GM18498 (cell line): ENCODE measurements at regions not wholly inside any gene's neighbourhood (a gene's known extent, or its start where the extent isn't known, plus 50 kb on each side); places are given as distances from the start of the nearest gene placed in this dataset.

ENCODE experiments used
- ATAC-seq: cut with Tn5 transposase; IDR thresholded peaks from one replicate; pipeline ENCODE4 v1.9.1; 2021; ENCODE audit warnings: mild to moderate bottlenecking, moderate library complexity; ENCODE audit not compliant: unreplicated experiment

DNA sequence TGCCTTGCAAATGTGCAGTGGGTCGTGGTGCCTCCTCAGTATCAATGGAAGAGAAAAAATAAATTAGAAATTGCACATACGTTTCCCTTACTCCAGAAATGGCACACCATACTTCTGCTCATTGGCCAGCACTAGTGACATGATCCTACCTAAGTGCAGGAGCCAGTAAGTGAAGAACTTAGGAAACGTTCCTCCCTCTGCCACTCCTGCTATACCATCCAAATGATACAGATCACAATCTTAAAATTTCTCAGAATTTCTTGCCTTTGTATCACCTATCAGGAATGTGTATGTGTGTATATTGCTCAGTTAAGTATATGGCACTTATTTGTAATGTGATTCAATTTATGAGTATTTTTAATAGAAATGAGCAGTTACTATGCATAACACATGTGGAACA is 237.0 kb upstream of the UBE2E3 start:
- ATAC-seq, result no peak

DNA sequence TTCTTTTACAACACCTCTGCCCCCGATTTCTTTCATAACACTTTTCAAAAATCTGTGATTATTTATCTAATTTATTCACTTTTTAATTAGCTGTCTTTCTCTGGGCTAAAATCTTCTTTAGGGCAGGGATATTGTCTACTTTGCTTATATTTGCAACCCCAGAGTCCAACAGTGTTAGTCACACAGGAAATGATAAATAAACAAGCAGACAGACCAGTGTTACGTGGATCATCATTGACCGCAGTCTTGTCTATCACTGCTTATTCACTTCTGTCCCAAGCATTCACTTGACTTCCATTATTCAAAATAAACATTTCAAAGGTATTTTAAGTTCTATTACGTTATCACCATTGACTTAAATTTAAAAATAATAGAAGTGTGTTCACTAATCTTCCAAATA is 237.6 kb upstream of the UBE2E3 start:
- ATAC-seq, result no peak

DNA sequence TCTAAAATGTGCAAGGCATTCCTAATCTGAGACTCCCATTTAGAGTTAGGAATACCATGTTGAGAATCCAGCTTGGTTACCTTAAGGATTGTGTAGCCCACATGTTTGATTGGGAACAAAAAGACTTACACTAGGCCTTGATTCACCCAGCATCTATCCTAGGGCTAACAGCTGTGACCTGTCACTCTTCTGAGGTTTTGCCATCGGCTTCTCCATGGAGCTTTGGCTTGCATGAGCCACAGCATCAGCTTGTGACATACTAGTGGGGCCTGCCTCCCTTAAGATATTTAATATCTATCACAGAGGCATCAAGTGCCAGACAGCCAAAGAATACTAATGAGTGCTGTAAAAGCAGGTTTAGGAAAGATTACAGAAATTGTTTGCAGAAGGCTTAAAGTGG is 241.3 kb upstream of the UBE2E3 start:
- no peak for ATAC-seq

DNA sequence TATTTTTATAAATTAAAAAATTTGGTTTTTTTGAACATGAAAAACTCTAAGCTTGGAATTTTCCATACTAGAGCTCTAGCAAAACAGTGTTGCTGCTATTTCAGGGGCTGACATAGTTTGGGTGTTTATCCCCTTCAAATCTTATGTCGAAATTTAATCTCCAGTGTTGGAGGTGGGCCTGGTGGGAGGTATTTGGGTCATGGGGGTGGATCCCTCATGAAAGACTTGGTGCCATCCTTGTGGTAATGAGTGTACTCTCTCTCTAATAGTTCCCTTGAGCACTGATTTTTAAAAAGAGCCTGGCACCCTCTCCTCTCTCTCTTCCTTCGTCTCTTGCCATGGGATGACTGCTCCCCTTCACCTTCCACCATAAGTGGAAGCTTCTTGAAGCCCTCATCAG is 244.6 kb upstream of the UBE2E3 start:
- no peak for ATAC-seq

DNA sequence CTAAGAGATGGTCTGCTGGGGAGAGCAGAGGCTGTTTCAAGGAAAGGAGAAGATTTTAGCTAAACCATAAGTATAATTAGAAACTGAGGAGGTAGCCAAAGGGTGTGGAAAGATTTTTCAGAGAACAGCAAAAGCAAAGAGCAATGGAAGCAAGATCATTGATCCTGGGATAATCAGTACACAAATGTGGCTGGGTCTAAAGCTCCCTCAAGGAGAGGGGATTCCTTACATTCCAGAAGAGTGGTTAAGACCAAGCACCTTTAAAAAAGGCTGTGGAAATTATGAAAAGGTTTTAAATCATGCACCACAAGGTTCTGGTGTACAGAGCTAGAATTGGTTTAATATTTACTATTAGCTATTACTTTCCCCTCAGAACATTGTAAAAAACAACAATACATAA is 246.0 kb upstream of the UBE2E3 start:
- ATAC-seq, result no peak

DNA sequence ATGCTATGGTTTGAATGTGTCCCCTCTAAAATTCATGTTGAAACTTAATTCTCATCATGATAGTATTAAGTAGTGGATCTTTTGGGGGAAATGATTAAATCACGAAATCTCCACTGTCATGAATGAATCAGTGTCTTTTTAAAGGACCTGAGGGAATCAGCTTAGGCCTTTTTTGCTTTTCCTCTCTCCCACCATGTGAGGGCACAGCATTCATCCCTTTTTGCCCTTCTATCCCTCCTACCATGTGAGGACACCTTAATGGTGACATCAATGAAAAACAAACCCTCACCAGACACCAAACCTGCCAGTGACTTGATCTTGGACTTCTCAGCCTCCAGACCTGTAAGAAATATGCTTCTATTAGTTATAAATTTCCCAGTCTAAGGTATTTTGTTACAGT is 247.1 kb upstream of the UBE2E3 start:
- ATAC-seq, result no peak

DNA sequence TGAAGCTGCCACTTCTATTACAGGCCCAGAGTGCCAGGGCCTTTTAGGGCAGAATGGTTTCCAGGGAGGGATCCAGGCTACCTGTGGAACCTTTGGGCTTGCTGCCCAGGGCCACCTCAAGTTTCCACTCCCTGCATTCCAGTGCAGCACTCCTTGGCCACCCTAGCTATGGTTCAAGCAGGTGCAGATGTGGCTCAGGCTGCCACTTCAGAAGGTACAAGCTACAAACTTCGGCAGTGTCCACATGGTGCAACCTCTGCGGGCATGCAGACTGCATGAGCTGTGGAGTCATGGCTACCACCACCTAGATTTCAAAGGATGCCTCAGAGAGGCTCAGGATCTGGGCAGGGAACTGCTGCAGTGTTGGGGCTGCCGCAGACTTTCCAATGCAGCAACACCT is 248.1 kb upstream of the UBE2E3 start:
- ATAC-seq, result no peak

DNA sequence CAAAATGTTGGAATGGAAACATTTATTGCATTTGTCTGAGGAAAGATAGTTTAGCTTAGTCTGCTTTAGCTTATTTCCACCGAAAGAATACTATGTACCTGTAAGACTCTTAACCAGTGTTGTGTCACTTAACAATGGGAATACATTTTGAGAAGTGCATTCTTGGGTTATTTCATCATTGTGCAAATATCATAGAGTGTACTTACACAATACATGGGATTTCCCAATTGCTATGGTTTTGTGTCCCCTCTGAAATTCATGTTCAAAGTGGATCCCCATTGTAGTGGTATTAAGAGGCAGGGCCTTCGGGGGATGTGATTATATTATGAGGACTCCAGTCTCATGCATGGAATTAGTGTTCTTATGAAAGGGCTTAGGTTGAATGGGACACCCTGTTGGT is 249.4 kb upstream of the UBE2E3 start:
- ATAC-seq, result no peak

DNA sequence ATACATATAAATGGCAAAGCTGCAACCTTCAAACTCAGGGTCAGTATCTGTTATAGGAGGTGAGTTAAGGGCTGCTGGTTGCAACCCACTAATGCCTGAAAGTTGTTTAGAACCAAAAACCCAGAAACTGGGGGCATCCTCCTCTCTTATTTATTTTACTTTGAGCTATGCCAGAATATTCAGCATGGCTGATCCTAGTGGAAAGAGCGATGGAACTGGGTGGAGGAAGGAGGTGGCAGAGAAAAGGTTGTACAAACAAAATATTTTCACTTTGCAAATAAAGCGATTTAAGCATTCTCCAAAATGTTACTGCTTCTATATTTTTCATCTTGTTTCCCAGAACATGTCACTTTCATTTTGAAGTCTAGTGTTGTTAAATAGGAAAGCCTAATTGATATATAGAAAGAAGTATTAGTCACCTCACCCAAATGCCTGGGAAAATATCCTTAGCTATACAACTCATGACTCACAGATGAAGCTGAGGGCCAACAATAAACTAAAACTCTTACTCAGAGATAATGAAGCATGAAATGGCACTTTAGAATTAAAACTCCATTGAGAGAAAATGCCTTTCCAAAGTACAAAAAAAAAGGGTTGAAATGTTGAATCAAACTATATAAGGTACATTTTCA is 251.4 kb upstream of the UBE2E3 start:
- ATAC-seq, result no peak

DNA sequence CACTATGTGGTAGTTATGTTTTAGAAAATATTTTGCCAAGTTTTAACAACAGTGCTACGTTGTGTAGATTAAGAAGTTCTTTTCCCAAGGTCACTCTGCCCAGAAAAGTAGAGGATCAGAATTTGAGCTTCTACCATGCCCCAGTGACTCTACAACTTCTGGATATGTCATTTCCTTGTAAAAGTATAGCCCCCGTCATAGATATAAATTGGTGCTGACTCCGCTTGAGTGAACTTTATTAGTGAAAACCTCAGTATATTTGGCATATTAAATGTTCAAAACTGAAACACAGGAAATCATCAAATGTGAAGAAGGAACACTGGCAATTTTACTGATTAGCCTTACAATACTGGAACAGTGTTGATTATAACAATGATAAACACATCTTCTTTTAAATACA is 256.7 kb upstream of the UBE2E3 start:
- no peak for ATAC-seq

DNA sequence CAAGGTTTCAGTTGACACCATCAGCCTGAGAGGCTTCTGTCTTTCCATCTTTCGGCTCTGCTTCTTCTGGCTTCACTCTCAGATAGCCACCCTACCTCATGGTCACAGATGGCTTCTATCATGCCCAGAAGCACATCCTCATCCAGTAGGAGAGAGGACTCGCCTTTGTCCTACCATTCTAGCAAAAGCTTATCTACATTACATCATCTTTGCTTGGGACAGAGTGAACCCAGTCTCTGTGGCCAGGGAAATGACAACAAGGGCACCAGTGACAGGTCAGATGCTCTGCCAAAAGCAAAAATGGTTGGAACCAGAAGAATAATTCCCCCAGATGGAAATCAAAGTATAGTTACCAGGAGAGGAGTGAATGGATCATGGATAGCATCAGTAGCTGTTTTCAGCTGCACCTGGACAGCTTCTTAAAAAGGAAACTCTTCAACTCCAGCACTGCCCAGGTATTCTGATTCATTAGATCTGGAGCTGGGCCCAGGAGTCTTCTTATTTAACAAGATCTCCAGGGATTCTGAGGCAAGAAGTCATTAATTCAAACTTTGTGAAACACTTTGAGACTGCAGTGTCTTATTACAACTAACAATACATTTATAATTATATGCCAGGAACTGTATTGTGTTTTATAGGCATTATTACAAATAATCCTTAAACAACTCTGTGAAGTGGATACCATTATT is 257.7 kb upstream of the UBE2E3 start:
- no peak for ATAC-seq

DNA sequence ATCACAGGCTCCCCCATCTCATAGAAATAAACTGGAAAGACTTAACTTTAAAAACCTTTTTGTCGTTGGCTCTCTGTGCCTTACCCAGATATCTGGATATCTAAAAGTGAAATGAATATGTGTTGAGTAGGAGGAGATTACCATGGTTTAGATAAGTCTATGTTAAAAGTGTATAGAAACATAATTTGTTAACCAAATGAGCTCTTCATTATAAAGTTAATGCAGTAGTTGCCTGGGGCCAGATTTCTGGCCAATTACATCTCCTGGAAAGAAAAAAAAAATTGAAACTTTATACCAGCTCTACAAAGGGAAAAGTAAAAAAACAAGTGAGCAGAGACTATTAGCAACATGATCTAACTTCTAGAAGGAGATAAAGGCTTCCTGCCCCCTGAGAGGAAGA is 259.6 kb upstream of the UBE2E3 start:
- no peak for ATAC-seq

DNA sequence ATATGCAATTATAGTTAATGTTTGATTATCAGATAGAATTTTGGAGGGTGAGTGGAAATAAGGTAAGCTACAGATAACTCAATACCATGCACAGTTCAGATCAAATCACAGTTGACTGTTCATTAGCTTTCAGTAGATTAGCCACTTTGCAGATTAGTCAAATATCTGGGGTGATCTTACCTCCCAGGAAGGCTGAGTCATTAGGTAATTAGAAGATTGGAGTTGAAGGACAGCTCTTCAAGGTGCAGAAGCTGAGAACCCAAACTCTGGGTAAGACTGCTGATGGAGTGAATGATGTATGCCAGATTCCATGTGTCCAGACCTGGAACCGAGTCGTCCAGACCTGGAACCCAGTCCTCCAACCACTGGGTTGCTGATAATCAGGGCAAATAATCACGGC is 262.8 kb upstream of the UBE2E3 start:
- no peak for ATAC-seq

DNA sequence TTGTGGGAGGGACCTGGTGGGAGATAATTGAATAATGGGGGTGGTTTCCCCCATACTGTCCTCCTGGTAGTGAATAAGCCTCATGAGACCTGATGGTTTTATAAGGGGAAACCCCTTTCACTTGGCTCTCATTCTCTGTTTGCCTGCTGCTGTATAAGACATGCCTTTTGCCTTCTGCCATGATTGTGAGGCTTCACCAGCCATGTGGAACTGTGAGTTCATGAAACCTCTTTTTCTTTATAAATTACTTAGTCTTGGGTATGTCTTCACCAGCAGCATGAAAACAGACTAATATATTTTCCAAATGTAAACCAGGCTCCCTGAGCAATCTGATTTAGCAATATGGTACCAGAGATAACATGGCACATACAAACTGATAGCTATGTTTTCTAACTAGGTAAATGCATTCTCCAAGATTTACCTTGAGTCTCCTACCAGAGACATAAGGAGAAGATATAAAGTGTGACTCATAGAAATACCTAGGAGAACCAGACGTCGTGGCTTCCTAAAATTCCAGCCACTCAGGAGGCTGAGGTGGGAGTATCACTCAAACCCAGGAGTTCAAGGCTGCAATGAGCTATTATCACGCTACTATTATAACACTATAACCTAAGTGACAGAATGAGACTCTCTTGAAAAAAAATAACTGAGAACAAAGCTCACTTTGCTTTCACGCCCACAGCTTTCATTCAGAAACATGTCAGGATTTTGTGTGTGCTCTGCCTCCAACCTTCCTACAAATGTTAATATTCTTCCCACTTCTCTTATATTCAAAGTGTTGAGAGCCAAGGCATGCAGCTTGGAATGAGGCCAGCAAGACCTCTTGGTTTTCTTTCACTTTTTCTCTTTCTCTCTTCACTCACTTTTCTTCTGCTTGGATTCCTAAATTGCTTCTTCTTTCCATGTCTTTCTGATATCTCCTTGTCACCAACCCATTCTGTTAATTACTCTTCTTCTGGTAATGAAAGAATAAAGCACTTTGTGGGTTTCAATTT is 263.9 kb upstream of the UBE2E3 start:
- ATAC-seq, result no peak

DNA sequence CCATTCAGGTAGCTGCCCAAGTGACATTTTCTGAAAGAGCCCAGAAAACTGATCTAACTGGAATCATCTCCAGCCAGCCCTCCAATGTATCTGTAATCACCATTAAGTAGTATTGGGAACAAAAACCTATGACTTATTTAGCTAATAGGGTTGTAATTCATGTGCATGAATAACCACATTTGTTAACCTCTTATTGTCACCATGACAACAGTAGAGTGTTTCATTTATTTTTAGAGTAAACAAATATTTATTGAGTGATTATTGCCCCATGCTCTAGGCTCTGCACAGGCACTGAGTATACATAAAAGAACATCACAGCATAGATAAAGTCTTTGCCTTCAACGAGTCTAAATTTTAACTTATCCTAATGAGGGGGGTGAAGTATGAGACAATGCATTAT is 265.4 kb upstream of the UBE2E3 start:
- no peak for ATAC-seq

DNA sequence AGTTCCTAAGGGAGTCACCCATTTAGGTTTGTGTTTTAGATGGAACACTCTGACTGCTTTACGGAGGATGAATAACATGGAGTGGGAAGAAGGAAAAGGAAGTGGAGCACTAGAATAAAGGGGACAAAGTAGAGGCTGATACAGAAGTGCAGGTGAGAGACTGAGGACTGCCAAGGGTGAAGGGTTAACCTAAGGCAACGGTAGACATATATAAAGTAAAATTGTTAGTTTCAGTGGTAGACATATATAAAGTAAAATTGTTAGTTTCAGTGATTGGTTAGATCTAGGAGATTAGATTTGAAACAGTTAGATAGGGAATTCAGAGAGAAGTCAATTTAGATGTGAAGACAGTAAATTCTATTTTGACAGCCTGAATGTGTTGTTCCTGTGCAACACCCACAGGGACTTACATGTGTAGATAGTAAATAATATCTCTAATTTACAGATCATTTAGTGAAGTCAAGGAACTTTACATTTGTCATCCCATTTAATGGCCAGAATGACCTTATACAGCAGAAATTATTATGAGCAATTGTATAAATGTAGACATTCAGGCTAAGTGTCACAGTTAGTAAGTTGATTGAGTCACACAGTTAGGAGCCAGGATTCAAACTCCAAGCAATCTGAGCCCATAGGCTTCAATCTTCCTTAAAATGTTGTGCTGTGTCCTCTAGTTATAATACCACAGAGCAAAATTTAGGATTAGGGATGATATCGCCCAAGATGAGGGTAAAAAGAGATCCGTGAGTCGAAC is 270.8 kb upstream of the UBE2E3 start:
- ATAC-seq, result no peak

DNA sequence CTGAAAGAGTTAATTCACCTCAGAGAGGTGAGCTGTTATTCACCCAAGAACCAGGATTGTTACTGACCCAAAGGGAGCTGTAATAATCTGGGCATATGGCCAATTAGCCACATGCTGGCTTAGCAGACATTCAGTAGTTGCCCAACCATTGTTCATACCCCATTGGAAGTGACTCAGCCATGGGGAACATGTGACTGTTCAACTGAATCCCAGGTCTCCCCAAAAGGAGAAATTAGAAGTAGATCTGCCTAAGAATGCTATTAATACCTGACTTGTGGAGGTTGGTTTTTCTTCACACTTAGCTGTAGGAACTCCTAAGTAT is 272.6 kb upstream of the UBE2E3 start:
- ATAC-seq, result no peak

DNA sequence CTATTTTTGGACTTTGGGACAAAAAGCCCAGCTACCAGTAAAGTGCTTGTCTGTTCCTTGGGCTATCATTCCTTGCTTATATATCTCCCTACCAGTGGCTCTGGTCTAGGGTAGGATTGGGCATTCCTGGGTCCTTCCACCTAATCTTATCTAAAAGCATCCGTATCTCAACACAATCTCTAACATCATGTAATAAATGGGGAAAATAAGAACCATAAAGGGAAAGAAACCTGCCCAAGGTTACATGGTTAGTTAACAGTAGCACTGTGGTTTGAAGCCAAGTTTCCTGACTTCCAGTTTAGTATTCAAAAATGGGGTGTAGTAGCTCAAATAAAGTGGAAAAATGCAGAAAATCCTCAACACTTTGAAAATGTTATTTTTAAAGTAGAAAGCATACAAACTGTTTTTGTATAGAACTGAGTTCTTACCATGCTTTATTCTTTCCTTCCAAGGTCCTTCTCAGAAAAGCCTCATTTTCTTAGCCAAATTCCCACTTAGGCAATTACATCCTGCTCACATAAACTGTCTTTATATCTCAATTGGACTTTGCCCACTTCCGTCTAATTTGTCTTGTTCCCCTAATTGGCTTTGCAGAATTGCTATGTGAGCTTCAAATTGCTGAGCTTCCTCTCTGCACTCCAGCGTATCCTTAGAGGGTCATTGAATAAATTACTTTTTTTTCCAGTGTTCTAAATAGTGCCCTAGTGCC is 273.1 kb upstream of the UBE2E3 start:
- ATAC-seq, result no peak

DNA sequence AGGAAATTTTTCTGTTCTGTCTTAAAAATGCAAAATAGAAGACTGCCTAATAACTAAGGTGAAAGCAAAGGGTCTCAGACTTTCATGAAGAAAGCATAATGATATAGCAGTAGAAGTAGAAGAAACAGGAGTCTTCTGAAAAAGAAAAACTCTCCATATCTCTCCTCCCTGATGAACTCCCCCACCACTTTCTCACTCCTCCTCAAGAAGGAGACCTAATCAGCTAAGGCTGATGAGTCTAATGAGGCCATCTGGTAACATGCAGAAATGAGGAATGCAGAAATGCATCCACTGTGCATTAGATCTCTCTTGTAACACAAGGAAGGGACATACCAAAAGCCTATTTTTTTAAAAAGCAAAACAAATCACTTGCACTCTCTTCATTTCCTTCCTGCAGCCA is 273.7 kb upstream of the UBE2E3 start:
- no peak for ATAC-seq

DNA sequence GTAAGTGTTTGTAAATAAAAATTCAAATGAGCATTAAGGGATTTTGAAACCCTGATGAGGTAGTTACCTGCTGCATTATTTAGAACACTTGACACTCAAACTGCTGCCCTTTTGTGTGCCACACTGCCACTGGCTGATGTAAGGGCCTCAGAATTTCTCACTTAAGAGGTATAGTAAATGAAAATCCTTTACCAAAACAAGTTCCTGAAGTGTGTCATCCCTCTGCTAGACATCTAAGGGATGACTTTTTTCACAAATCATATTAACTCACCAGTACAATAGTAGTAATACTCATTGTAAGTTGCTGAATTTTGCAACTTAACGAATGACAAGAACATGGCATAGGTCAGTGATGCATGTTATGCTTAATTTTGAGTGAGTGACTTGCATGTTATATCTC is 274.9 kb upstream of the UBE2E3 start:
- ATAC-seq, result no peak

DNA sequence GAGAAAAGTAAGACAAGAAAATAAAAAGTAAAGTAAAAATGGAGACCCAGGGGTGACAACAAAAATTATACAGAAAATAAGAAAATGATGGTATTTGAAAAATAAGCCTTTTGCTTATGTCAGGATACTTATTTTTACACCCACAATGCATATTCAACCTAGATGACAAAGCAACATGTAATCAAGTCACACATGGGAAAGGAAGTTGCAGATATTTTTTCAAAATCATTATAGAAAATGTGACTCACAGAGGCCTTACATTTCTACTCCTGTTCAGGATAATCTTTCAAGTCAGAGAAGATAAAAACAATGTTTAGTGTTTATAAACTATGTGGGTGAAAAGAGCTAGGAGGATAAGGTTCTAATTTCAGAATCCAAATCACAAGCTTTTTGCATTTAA is 275.3 kb upstream of the UBE2E3 start:
- ATAC-seq, result no peak
